PC-9 (cell line): ENCODE measurements at regions not wholly inside any gene's neighbourhood (a gene's known extent, or its start where the extent isn't known, plus 50 kb on each side); places are given as distances from the start of the nearest gene placed in this dataset.

Source experiments
- BruUV-seq: library from RNA; stranded (reverse); fragments of 400-500 nt; replicated peaks from 2 replicates; lab custom pipeline; 2021; lab: Mats Ljungman, UMichigan
- CTCF ChIA-PET: fragments of 300-600 bp; sonication (Branson Sonifier 250); formaldehyde crosslinking; loops from one replicate; lab custom pipeline; 2022; ENCODE audit warnings: antibody characterized with exemption; lab: Charles Lee
- POLR2A ChIA-PET: fragments of 300-600 bp; sonication (Branson Sonifier 250); formaldehyde crosslinking; loops from one replicate; lab custom pipeline; 2022; ENCODE audit warnings: antibody characterized with exemption; ENCODE audit not compliant: unreplicated experiment; lab: Charles Lee
- DNase-seq, 2 experiments: peaks; one replicate each; pipeline versions ENCODE4 v3.0.0 to v3.0.0-alpha.2; 2015 to 2022; ENCODE audit warnings: mixed read lengths in 1 of 2
- H2AFZ ChIP-seq: fragments of 200-600 bp; sonication (generic); 2 replicates; pipeline ENCODE4 v1.8.1; 2017; ENCODE audit warnings: antibody characterized with exemption
- H3F3A ChIP-seq: fragments of 200-600 bp; sonication (generic); 2 replicates; pipeline ENCODE4 v1.8.1; 2017; ENCODE audit warnings: antibody characterized with exemption, mild to moderate bottlenecking, low read depth; ENCODE audit not compliant: insufficient read depth
- H3K27ac ChIP-seq: fragments of 200-600 bp; sonication (generic); 2 replicates; pipeline ENCODE4 v1.6.1; 2016; ENCODE audit warnings: mixed run types
- H3K27me3 ChIP-seq: fragments of 200-600 bp; sonication (generic); 2 replicates; pipeline ENCODE4 v1.6.1; 2016; ENCODE audit warnings: low read depth, mixed run types; ENCODE audit not compliant: insufficient read depth
- H3K36me3 ChIP-seq: fragments of 200-600 bp; sonication (generic); 2 replicates; pipeline ENCODE4 v1.6.1; 2016; ENCODE audit warnings: low read depth, mixed run types
- H3K4me1 ChIP-seq: fragments of 200-600 bp; sonication (generic); replicated peaks from 2 replicates; pipeline ENCODE4 v1.6.1; 2016; ENCODE audit warnings: mixed run types; ENCODE audit not compliant: insufficient read depth
- H3K4me2 ChIP-seq: fragments of 200-600 bp; sonication (generic); 2 replicates; pipeline ENCODE4 v1.6.1; 2017; ENCODE audit warnings: mixed run types
- H3K4me3 ChIP-seq: fragments of 200-600 bp; sonication (generic); 2 replicates; pipeline ENCODE4 v1.6.1; 2016; ENCODE audit warnings: mixed run types
- H3K79me2 ChIP-seq: fragments of 200-600 bp; sonication (generic); 2 replicates; pipeline ENCODE4 v1.6.1; 2017; ENCODE audit warnings: low read depth, mixed run types
- H3K9me2 ChIP-seq: fragments of 200-600 bp; sonication (generic); 2 replicates; pipeline ENCODE4 v1.8.1; 2017; ENCODE audit warnings: mild to moderate bottlenecking; ENCODE audit not compliant: insufficient read depth
- H3K9me3 ChIP-seq: fragments of 200-600 bp; sonication (generic); 2 replicates; pipeline ENCODE4 v1.8.1; 2016; ENCODE audit warnings: low read depth; ENCODE audit not compliant: insufficient read depth
- H4K20me1 ChIP-seq: fragments of 200-600 bp; sonication (generic); 2 replicates; pipeline ENCODE4 v1.8.1; 2017; ENCODE audit not compliant: insufficient read depth
- CTCF ChIP-seq: fragments of 200-600 bp; sonication (generic); conservative IDR thresholded peaks from 2 replicates; pipeline ENCODE4 v1.6.1; 2017; ENCODE audit warnings: mixed run types, antibody characterized with exemption, mild to moderate bottlenecking, moderate library complexity
- EZH2 ChIP-seq: fragments of 200-600 bp; sonication (generic); IDR thresholded peaks from 2 replicates; pipeline ENCODE4 v1.8.0; 2017; ENCODE audit warnings: antibody characterized with exemption, low read depth
- intact Hi-C: fragments of 100-400 bp; cut with micrococcal nuclease; formaldehyde crosslinking; loops from one replicate; pipeline ENCODE4 v1.10.0; 2022; ENCODE audit not compliant: unreplicated experiment

GRCh38 chr2:220877897-220878296 lies 694.2 kb downstream of the EPHA4 start:
- H4K20me1 ChIP-seq: no peaks in the 10 kb centered on the region
- ChIA-PET POLR2A (no interaction called here), CTCF (no interaction called here)
- BruUV-seq: no TSS peak
- H2AFZ ChIP-seq: no peak overlapping the region
- no peak for DNase-seq
- no peaks in the 10 kb centered on the region for H3K36me3 ChIP-seq
- H3K4me3 ChIP-seq: no peak overlapping the region
- intact Hi-C loops: no loop called here
- H3K27me3 ChIP-seq: no peaks in the 10 kb centered on the region
- peaks cover 7% of the 10 kb centered on the region; the same call in 1 of the 2 replicates for H3K9me3 ChIP-seq
- H3F3A ChIP-seq: no peaks in the 10 kb centered on the region
- no peaks in the 10 kb centered on the region for H3K9me2 ChIP-seq
- peaks cover 6% of the 10 kb centered on the region; the same call in 1 of the 2 replicates for H3K4me1 ChIP-seq
- no peak overlapping the region for H3K27ac ChIP-seq
- H3K79me2 ChIP-seq: no peaks in the 10 kb centered on the region
- no peak overlapping the region for H3K4me2 ChIP-seq
- no peak for TF ChIP-seq EZH2
- no peak for TF ChIP-seq CTCF

DNA sequence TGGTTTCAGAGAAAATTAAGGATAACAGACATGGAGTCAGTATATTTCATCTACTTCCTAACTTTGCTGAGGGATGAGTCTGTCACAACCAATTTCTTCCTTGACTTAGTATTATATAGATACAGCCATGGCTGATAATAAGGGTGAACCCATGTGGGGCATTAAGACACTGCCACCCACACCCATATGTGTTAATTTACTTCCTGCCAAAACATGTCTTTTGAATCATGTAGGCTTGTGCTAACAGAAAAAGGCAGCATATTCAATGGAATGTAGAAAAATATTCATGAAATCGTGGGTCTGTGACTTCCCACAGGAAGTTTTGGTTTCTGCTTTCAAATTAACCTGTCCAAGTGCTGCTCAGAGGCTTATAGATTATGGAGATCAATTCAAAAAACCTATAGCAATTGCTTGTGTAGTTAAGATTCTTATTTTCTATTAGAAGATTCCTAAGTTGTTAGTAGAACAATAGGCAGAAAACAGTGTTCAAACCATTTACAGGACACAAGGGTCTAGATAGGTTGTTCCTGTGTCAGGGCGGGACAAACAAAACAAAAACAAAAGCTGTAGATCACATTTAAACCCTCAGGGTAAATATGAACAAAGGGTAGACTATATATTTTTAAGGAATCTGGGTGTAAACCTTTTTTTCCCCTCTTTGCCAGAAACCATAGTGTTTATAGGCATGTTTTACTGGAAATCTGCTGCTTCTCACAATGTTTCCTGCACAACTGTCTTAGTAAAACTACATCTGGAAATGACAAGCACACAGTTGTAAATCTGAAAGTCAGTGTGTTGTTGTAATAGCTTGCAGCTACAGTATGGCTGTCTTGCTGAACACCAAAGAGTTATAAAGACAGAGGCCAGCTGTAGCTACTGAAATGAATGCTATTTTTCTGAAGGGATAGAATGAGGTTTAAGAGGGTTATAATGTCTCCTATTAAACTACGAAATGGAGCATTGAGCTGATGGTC lies 691.2 kb downstream of the EPHA4 start:
- no TSS peak for BruUV-seq
- H3K4me1 ChIP-seq: no peaks in the 10 kb centered on the region
- no peaks in the 10 kb centered on the region for H3K9me2 ChIP-seq
- no peak for DNase-seq
- intact Hi-C loops: no loop called here
- no peaks in the 10 kb centered on the region for H3F3A ChIP-seq
- TF ChIP-seq CTCF (no peak), EZH2 (no peak)
- H3K79me2 ChIP-seq: no peaks in the 10 kb centered on the region
- H3K27me3 ChIP-seq: no peaks in the 10 kb centered on the region
- no peak overlapping the region for H3K27ac ChIP-seq
- H3K4me2 ChIP-seq: no peak overlapping the region
- POLR2A ChIA-PET: no interaction called here
- peak overlapping the region; percentile 35; the same call in 1 of the 2 replicates for H2AFZ ChIP-seq
- no peaks in the 10 kb centered on the region for H3K36me3 ChIP-seq
- H3K4me3 ChIP-seq: no peak overlapping the region
- CTCF ChIA-PET: no interaction called here
- H4K20me1 ChIP-seq: no peaks in the 10 kb centered on the region
- no peaks in the 10 kb centered on the region for H3K9me3 ChIP-seq

- H4K20me1 ChIP-seq: no peaks in the 10 kb centered on the region
These were observed 689.6 kb downstream of the EPHA4 start for GRCh38 chr2:220882507-220882906.

More at GRCh38 chr2:220882507-220882906, 689.6 kb downstream of the EPHA4 start:
- H3K27me3 ChIP-seq: no peaks in the 10 kb centered on the region
- H3K4me3 ChIP-seq: no peak overlapping the region
- H3K9me2 ChIP-seq: no peaks in the 10 kb centered on the region
- H3K4me1 ChIP-seq: no peaks in the 10 kb centered on the region
- BruUV-seq: no TSS peak
- H3K9me3 ChIP-seq: no peaks in the 10 kb centered on the region
- intact Hi-C loops: no loop called here
- H3F3A ChIP-seq: no peaks in the 10 kb centered on the region
- no peak for DNase-seq
- ChIA-PET POLR2A (no interaction called here), CTCF (no interaction called here)
- TF ChIP-seq EZH2 (no peak), CTCF (no peak)
- no peak overlapping the region for H3K4me2 ChIP-seq
- H2AFZ ChIP-seq: no peak overlapping the region
- H3K27ac ChIP-seq: no peak overlapping the region
- H3K79me2 ChIP-seq: no peaks in the 10 kb centered on the region
- H3K36me3 ChIP-seq: no peaks in the 10 kb centered on the region
